ENCODE measurements at regions not wholly inside any gene's neighbourhood (a gene's known extent, or its start where the extent isn't known, plus 50 kb on each side); places are given as distances from the start of the nearest gene placed in this dataset.

DNA sequence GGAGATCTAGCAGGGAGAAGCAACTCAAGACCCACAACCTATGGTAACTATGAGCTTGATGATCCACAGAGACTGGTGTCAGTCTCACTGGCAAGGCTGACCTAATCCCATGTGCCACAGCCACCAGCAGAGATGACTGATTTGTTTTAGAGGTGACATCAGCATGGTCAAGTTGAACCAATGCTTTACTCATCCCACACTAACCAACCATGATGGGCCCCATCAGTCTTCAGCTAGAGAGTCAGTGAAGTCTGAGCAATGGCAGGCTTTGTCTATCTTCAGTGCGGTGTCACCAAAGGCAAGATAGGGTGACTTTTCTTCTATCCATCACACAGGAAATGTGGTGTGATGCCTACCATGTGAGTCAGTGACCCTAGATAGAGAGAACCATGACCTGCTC lies 1470.7 kb downstream of the NCAM2 start (continued):
- TF ChIP-seq REST (IDR thresholded peaks at IDR 0.05; ENCODE audit: low read depth) = no peak

GRCh38 chr21:22474403-22474802 lies 1476.2 kb downstream of the NCAM2 start:
- Histone ChIP-seq H3K79me2 (ENCODE audit: insufficient read depth, low read length) (no peaks in the 10 kb centered on the region), H3K36me3 (ENCODE audit: control insufficient read depth in 1 of 2, insufficient read depth in 2 of 2, low read length in 2 of 2) (no peaks in the 10 kb centered on the region), H3K9me3 (ENCODE audit: control insufficient read depth in 1 of 2, insufficient read depth in 1 of 2, low read depth in 1 of 2, low read length in 2 of 2) (peaks cover 17 to 31% of the 10 kb centered on the region in 2 experiments; a peak in 3 of 4 replicates), H3K9me2 (ENCODE audit: insufficient read depth) (no peaks in the 10 kb centered on the region), H3K27me3 (ENCODE audit: insufficient read depth, low read length) (no peaks in the 10 kb centered on the region), H3K4me1 (ENCODE audit: control insufficient read depth in 1 of 2, insufficient read depth in 2 of 2, low read length in 2 of 2) (no peaks in the 10 kb centered on the region), H4K20me1 (ENCODE audit: insufficient read depth) (no peaks in the 10 kb centered on the region), H3K4me3 (replicated peaks in 1 of 2; ENCODE audit: low read depth in 1 of 2, low read length in 2 of 2) (no peak overlapping the region), H3K9ac (ENCODE audit: low read length) (no peak overlapping the region), H3K27ac (ENCODE audit: low read depth, low read length) (no peak overlapping the region), H2AFZ (ENCODE audit: low read depth, low read length, poor library complexity, severe bottlenecking) (no peak overlapping the region), H3K4me2 (ENCODE audit: low read length) (no peak overlapping the region)
- DNase-seq (ENCODE audit: low read depth, low spot score) = no peak
- TF ChIP-seq CEBPB (IDR thresholded peaks at IDR 0.05; ENCODE audit: low read depth) (no peak), POLR2AphosphoS5 (IDR thresholded peaks at IDR 0.05; ENCODE audit: low read depth, low read length) (no peak), SP1 (IDR thresholded peaks at IDR 0.05; ENCODE audit: low read depth) (no peak), ELF1 (IDR thresholded peaks at IDR 0.05; ENCODE audit: borderline replicate concordance, low read depth) (no peak), ZFX (IDR thresholded peaks at IDR 0.05) (no peak)
- POLR2A ChIA-PET = no interaction called here
- no TSS peak for BruUV-seq (replicated peaks)
- no peak for ATAC-seq
- intact Hi-C loops (cut with micrococcal nuclease) = no loop called here
- RAD21 ChIA-PET (ENCODE audit: low non-redundant PET in 1 of 2, low total read pairs in 2 of 2, uncharacterized antibody in 2 of 2, unreplicated experiment in 2 of 2) = no interaction called here
- CTCF ChIA-PET = no interaction called here

Measured in HCT116 (cell line).